Fibroblast of lung (primary cell): ENCODE measurements at regions not wholly inside any gene's neighbourhood (a gene's known extent, or its start where the extent isn't known, plus 50 kb on each side); places are given as distances from the start of the nearest gene placed in this dataset.

Source experiments
- DNase-seq, 2 donors: peaks; one replicate each; pipeline versions ENCODE4 v3.0.0 to v3.0.0-alpha.2; 2010; ENCODE audit warnings: low read depth in 2 of 2
- H2AFZ ChIP-seq: 2 replicates; pipeline ENCODE4 v1.5.1; 2012; ENCODE audit warnings: low read length, control low read depth, inconsistent platforms
- H3K27ac ChIP-seq: 2 replicates; pipeline ENCODE4 v1.5.1; 2011; ENCODE audit warnings: low read length, control low read depth; ENCODE audit not compliant: insufficient read depth
- H3K27me3 ChIP-seq: 2 replicates; pipeline ENCODE4 v1.5.1; 2011; ENCODE audit warnings: mild to moderate bottlenecking, low read length; ENCODE audit not compliant: control insufficient read depth, insufficient read depth
- H3K36me3 ChIP-seq: 2 replicates; pipeline ENCODE4 v1.5.1; 2011; ENCODE audit warnings: low read length; ENCODE audit not compliant: control insufficient read depth, insufficient read depth
- H3K4me1 ChIP-seq: 2 replicates; pipeline ENCODE4 v1.5.1; 2011; ENCODE audit warnings: low read length; ENCODE audit not compliant: control insufficient read depth, insufficient read depth; ENCODE audit errors: extremely low read depth
- H3K4me2 ChIP-seq: 2 replicates; pipeline ENCODE4 v1.5.1; 2011; ENCODE audit warnings: low read length, control low read depth; ENCODE audit not compliant: insufficient read depth; ENCODE audit errors: extremely low read depth
- H3K4me3 ChIP-seq, 4 experiments: fragments of 200-600 bp in 1 of 4; sonication (generic) in 1 of 4; replicated peaks in 1 of 4; 2 replicates each; pipeline ENCODE4 v1.5.1; 2011 to 2016; ENCODE audit warnings: low read length in 4 of 4, low read depth in 3 of 4, mild to moderate bottlenecking in 3 of 4, control low read depth in 2 of 4, inconsistent platforms in 1 of 4, mixed read lengths in 1 of 4; ENCODE audit not compliant: insufficient read depth in 1 of 4; ENCODE audit errors: control extremely low read depth in 1 of 4
- H3K79me2 ChIP-seq: 2 replicates; pipeline ENCODE4 v1.5.1; 2012; ENCODE audit warnings: mild to moderate bottlenecking, low read length, inconsistent platforms; ENCODE audit not compliant: control insufficient read depth, insufficient read depth
- H3K9ac ChIP-seq: 2 replicates; pipeline ENCODE4 v1.5.1; 2011; ENCODE audit warnings: mild to moderate bottlenecking, low read length, control low read depth; ENCODE audit not compliant: insufficient read depth
- H3K9me3 ChIP-seq: 2 replicates; pipeline ENCODE4 v1.5.1; 2012; ENCODE audit warnings: low read depth, low read length; ENCODE audit not compliant: control insufficient read depth, insufficient read depth
- H4K20me1 ChIP-seq: 2 replicates; pipeline ENCODE4 v1.5.1; 2011; ENCODE audit warnings: low read length; ENCODE audit not compliant: control insufficient read depth, insufficient read depth; ENCODE audit errors: extremely low read depth
- CTCF ChIP-seq, 2 donors: IDR thresholded peaks in 1 of 2; conservative IDR thresholded peaks in 1 of 2; 1 replicate in 1 of 2; 2 replicates in 1 of 2; pipeline ENCODE4 v1.5.1; 2011 to 2012; ENCODE audit warnings: low read length in 2 of 2, control low read depth in 1 of 2, inconsistent platforms in 1 of 2, low read depth in 1 of 2, mild to moderate bottlenecking in 1 of 2
- EZH2 ChIP-seq: IDR thresholded peaks from 2 replicates; pipeline ENCODE4 v1.5.1; 2012; ENCODE audit warnings: low read length, control low read depth, mild to moderate bottlenecking; ENCODE audit errors: missing control alignments

- Histone ChIP-seq H4K20me1 (no peaks in the 10 kb centered on the region), H2AFZ (no peak overlapping the region), H3K4me2 (no peak overlapping the region), H3K4me1 (no peaks in the 10 kb centered on the region), H3K27me3 (no peaks in the 10 kb centered on the region), H3K27ac (no peak overlapping the region), H3K9me3 (no peaks in the 10 kb centered on the region), H3K79me2 (no peaks in the 10 kb centered on the region), H3K4me3 (no peak overlapping the region), H3K9ac (no peak overlapping the region), H3K36me3 (no peaks in the 10 kb centered on the region)
- TF ChIP-seq EZH2, result no peak
- TF ChIP-seq CTCF (conservative IDR thresholded peaks at IDR 0.05 in 1 of 2, IDR thresholded peaks at IDR 0.05 in 1 of 2; ENCODE audit: low read depth in 1 of 2, low read length in 2 of 2), result no peak
- no peak for DNase-seq
Measured at GRCh38 chr16:54212893-54213292, 73.7 kb downstream of the IRX3 start.

GRCh38 chr16:54211203-54211602 is 75.4 kb downstream of the IRX3 start:
- no peaks in the 10 kb centered on the region for H3K27me3 ChIP-seq

GRCh38 chr16:54210452-54211125 is 76.0 kb downstream of the IRX3 start:
- no peaks in the 10 kb centered on the region for H3K27me3 ChIP-seq
- no peak overlapping the region for H3K4me3 ChIP-seq
- DNase-seq, result no peak

More at GRCh38 chr16:54211203-54211602, 75.4 kb downstream of the IRX3 start:
- Histone ChIP-seq H4K20me1 (no peaks in the 10 kb centered on the region), H3K4me3 (no peak overlapping the region), H3K4me1 (no peaks in the 10 kb centered on the region), H3K36me3 (no peaks in the 10 kb centered on the region), H2AFZ (no peak overlapping the region), H3K79me2 (no peaks in the 10 kb centered on the region), H3K9ac (no peak overlapping the region), H3K9me3 (no peaks in the 10 kb centered on the region), H3K27ac (no peak overlapping the region), H3K4me2 (no peak overlapping the region)
- TF ChIP-seq CTCF (conservative IDR thresholded peaks at IDR 0.05 in 1 of 2, IDR thresholded peaks at IDR 0.05 in 1 of 2; ENCODE audit: low read depth in 1 of 2, low read length in 2 of 2), result no peak
- no peak for TF ChIP-seq EZH2
- no peak for DNase-seq

More at GRCh38 chr16:54210452-54211125, 76.0 kb downstream of the IRX3 start:
- no peaks in the 10 kb centered on the region for H3K36me3 ChIP-seq
- H3K79me2 ChIP-seq, result no peaks in the 10 kb centered on the region
- no peak overlapping the region for H3K4me2 ChIP-seq
- H3K9me3 ChIP-seq, result no peaks in the 10 kb centered on the region
- H3K4me1 ChIP-seq, result no peaks in the 10 kb centered on the region
- no peak overlapping the region for H3K27ac ChIP-seq
- H4K20me1 ChIP-seq, result no peaks in the 10 kb centered on the region
- no peak overlapping the region for H2AFZ ChIP-seq
- no peak for TF ChIP-seq EZH2
- TF ChIP-seq CTCF (conservative IDR thresholded peaks at IDR 0.05 in 1 of 2, IDR thresholded peaks at IDR 0.05 in 1 of 2; ENCODE audit: low read depth in 1 of 2, low read length in 2 of 2), result no peak
- no peak overlapping the region for H3K9ac ChIP-seq
